KMS-11 (cell line): ENCODE measurements at regions not wholly inside any gene's neighbourhood (a gene's known extent, or its start where the extent isn't known, plus 50 kb on each side); places are given as distances from the start of the nearest gene placed in this dataset.

Experiments used
- H2AFZ ChIP-seq: fragments of 200-600 bp; sonication (generic); 2 replicates; pipeline ENCODE4 v1.6.1; 2016; ENCODE audit warnings: antibody characterized with exemption, mixed run types, low read depth
- H3K27ac ChIP-seq: fragments of 200-600 bp; sonication (generic); 2 replicates; pipeline ENCODE4 v1.6.1; 2016; ENCODE audit warnings: mild to moderate bottlenecking, mixed run types
- H3K27me3 ChIP-seq: fragments of 200-600 bp; sonication (generic); 2 replicates; pipeline ENCODE4 v1.6.1; 2017; ENCODE audit warnings: mild to moderate bottlenecking, low read depth, mixed run types, moderate library complexity; ENCODE audit not compliant: insufficient read depth
- H3K36me3 ChIP-seq: fragments of 200-600 bp; sonication (generic); 2 replicates; pipeline ENCODE4 v1.6.1; 2017; ENCODE audit warnings: mild to moderate bottlenecking, mixed run types; ENCODE audit not compliant: insufficient read depth
- H3K4me1 ChIP-seq: fragments of 200-600 bp; sonication (generic); 2 replicates; pipeline ENCODE4 v1.6.1; 2016; ENCODE audit warnings: mild to moderate bottlenecking, low read depth, mixed run types; ENCODE audit not compliant: poor library complexity, severe bottlenecking
- H3K4me2 ChIP-seq: fragments of 200-600 bp; sonication (generic); 2 replicates; pipeline ENCODE4 v1.7.0; 2016; ENCODE audit warnings: mild to moderate bottlenecking, mixed run types
- H3K4me3 ChIP-seq: fragments of 200-600 bp; sonication (generic); IDR thresholded peaks from 2 replicates; pipeline ENCODE4 v1.6.1; 2017; ENCODE audit warnings: low read depth, low read length, mixed read lengths; ENCODE audit not compliant: insufficient read depth
- H3K79me2 ChIP-seq: fragments of 200-600 bp; sonication (generic); 2 replicates; pipeline ENCODE4 v1.6.1; 2016; ENCODE audit warnings: low read depth, mixed run types; ENCODE audit not compliant: insufficient read depth
- H3K9ac ChIP-seq: fragments of 200-600 bp; sonication (generic); 2 replicates; pipeline ENCODE4 v1.6.1; 2016; ENCODE audit warnings: mild to moderate bottlenecking, mixed run types
- H4K20me1 ChIP-seq: fragments of 200-600 bp; sonication (generic); 2 replicates; pipeline ENCODE4 v1.6.1; 2016; ENCODE audit warnings: mild to moderate bottlenecking, mixed run types; ENCODE audit not compliant: insufficient read depth
- CTCF ChIP-seq: fragments of 200-600 bp; sonication (generic); conservative IDR thresholded peaks from 2 replicates; pipeline ENCODE4 v1.6.1; 2017; ENCODE audit warnings: low read depth, mild to moderate bottlenecking, antibody characterized with exemption, low read length, moderate library complexity, mixed read lengths

- Histone ChIP-seq H3K4me3 (no peak overlapping the region), H3K27me3 (no peaks in the 10 kb centered on the region), H3K4me2 (no peak overlapping the region), H3K79me2 (no peaks in the 10 kb centered on the region), H3K27ac (no peak overlapping the region), H3K9ac (no peak overlapping the region), H2AFZ (no peak overlapping the region), H3K4me1 (no peaks in the 10 kb centered on the region), H4K20me1 (no peaks in the 10 kb centered on the region), H3K36me3 (no peaks in the 10 kb centered on the region)
- no peak for TF ChIP-seq CTCF
Measured at GRCh38 chr10:44851413-44851812, 59.7 kb upstream of the TMEM72 start.

- Histone ChIP-seq H2AFZ (no peak overlapping the region), H3K9ac (no peak overlapping the region), H4K20me1 (no peaks in the 10 kb centered on the region), H3K4me2 (no peak overlapping the region), H3K27ac (no peak overlapping the region), H3K79me2 (no peaks in the 10 kb centered on the region), H3K36me3 (no peaks in the 10 kb centered on the region), H3K27me3 (no peaks in the 10 kb centered on the region), H3K4me3 (no peak overlapping the region), H3K4me1 (no peaks in the 10 kb centered on the region)
- TF ChIP-seq CTCF, result no peak
Measured at GRCh38 chr10:44851881-44852280, 59.3 kb upstream of the TMEM72 start.

GRCh38 chr10:44853148-44853734 lies 57.9 kb upstream of the TMEM72 start:
- Histone ChIP-seq H3K27ac (no peak overlapping the region), H2AFZ (no peak overlapping the region; the same call in 1 of the 2 replicates), H3K36me3 (no peaks in the 10 kb centered on the region), H3K9ac (no peak overlapping the region), H3K27me3 (no peaks in the 10 kb centered on the region), H3K4me2 (no peak overlapping the region), H3K4me1 (no peaks in the 10 kb centered on the region), H3K79me2 (no peaks in the 10 kb centered on the region), H3K4me3 (no peak overlapping the region), H4K20me1 (no peaks in the 10 kb centered on the region)
- no peak; the same call in 1 of the 2 replicates for TF ChIP-seq CTCF

- no peaks in the 10 kb centered on the region for H4K20me1 ChIP-seq
- H3K4me2 ChIP-seq, result no peak overlapping the region
- no peak overlapping the region for H3K27ac ChIP-seq
- no peak for TF ChIP-seq CTCF
- H2AFZ ChIP-seq, result no peak overlapping the region
- no peaks in the 10 kb centered on the region for H3K4me1 ChIP-seq
- H3K4me3 ChIP-seq, result no peak overlapping the region
- H3K79me2 ChIP-seq, result no peaks in the 10 kb centered on the region
- H3K27me3 ChIP-seq, result no peaks in the 10 kb centered on the region
- no peaks in the 10 kb centered on the region for H3K36me3 ChIP-seq
- no peak overlapping the region for H3K9ac ChIP-seq
Measured at GRCh38 chr10:44853796-44854195, 57.3 kb upstream of the TMEM72 start.
